KMS-11 (cell line): ENCODE measurements at regions not wholly inside any gene's neighbourhood (a gene's known extent, or its start where the extent isn't known, plus 50 kb on each side); places are given as distances from the start of the nearest gene placed in this dataset.

Experiments used
- H2AFZ ChIP-seq: fragments of 200-600 bp; sonication (generic); 2 replicates; pipeline ENCODE4 v1.6.1; 2016; ENCODE audit warnings: antibody characterized with exemption, mixed run types, low read depth
- H3K27ac ChIP-seq: fragments of 200-600 bp; sonication (generic); 2 replicates; pipeline ENCODE4 v1.6.1; 2016; ENCODE audit warnings: mild to moderate bottlenecking, mixed run types
- H3K27me3 ChIP-seq: fragments of 200-600 bp; sonication (generic); 2 replicates; pipeline ENCODE4 v1.6.1; 2017; ENCODE audit warnings: mild to moderate bottlenecking, low read depth, mixed run types, moderate library complexity; ENCODE audit not compliant: insufficient read depth
- H3K36me3 ChIP-seq: fragments of 200-600 bp; sonication (generic); 2 replicates; pipeline ENCODE4 v1.6.1; 2017; ENCODE audit warnings: mild to moderate bottlenecking, mixed run types; ENCODE audit not compliant: insufficient read depth
- H3K4me1 ChIP-seq: fragments of 200-600 bp; sonication (generic); 2 replicates; pipeline ENCODE4 v1.6.1; 2016; ENCODE audit warnings: mild to moderate bottlenecking, low read depth, mixed run types; ENCODE audit not compliant: poor library complexity, severe bottlenecking
- H3K4me2 ChIP-seq: fragments of 200-600 bp; sonication (generic); 2 replicates; pipeline ENCODE4 v1.7.0; 2016; ENCODE audit warnings: mild to moderate bottlenecking, mixed run types
- H3K4me3 ChIP-seq: fragments of 200-600 bp; sonication (generic); IDR thresholded peaks from 2 replicates; pipeline ENCODE4 v1.6.1; 2017; ENCODE audit warnings: low read depth, low read length, mixed read lengths; ENCODE audit not compliant: insufficient read depth
- H3K79me2 ChIP-seq: fragments of 200-600 bp; sonication (generic); 2 replicates; pipeline ENCODE4 v1.6.1; 2016; ENCODE audit warnings: low read depth, mixed run types; ENCODE audit not compliant: insufficient read depth
- H3K9ac ChIP-seq: fragments of 200-600 bp; sonication (generic); 2 replicates; pipeline ENCODE4 v1.6.1; 2016; ENCODE audit warnings: mild to moderate bottlenecking, mixed run types
- H4K20me1 ChIP-seq: fragments of 200-600 bp; sonication (generic); 2 replicates; pipeline ENCODE4 v1.6.1; 2016; ENCODE audit warnings: mild to moderate bottlenecking, mixed run types; ENCODE audit not compliant: insufficient read depth
- TF ChIP-seq, protein P1 (sequence below): fragments of 200-600 bp; sonication (generic); conservative IDR thresholded peaks from 2 replicates; pipeline ENCODE4 v1.6.1; 2017; ENCODE audit warnings: low read depth, mild to moderate bottlenecking, antibody characterized with exemption, low read length, moderate library complexity, mixed read lengths

DNA sequence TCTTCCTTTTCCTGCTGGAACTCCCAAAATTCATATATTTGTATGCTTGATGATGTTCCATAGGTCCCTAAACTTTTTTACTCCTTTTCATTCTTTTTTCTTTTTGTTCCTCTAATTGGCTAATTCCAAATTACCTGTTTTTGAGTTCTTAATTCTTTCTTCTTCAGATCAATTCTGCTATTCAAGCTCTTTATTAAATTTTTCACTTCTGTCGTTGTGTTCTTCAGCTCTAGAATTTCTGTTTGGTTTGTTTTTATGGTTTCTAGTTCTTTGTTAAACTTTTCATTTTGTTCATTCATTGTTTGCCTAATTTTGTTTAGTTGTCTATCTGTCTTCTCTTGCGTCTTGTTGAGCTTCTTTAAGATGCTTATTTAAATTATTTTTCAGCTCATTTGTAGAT is 154.8 kb downstream of the TPH2 start:
- H2AFZ ChIP-seq = no peak overlapping the region
- no peaks in the 10 kb centered on the region for H3K27me3 ChIP-seq
- no peaks in the 10 kb centered on the region for H4K20me1 ChIP-seq
- no peak overlapping the region for H3K27ac ChIP-seq
- no peaks in the 10 kb centered on the region for H3K36me3 ChIP-seq
- no peaks in the 10 kb centered on the region for H3K79me2 ChIP-seq
- TF ChIP-seq, protein P1, sequence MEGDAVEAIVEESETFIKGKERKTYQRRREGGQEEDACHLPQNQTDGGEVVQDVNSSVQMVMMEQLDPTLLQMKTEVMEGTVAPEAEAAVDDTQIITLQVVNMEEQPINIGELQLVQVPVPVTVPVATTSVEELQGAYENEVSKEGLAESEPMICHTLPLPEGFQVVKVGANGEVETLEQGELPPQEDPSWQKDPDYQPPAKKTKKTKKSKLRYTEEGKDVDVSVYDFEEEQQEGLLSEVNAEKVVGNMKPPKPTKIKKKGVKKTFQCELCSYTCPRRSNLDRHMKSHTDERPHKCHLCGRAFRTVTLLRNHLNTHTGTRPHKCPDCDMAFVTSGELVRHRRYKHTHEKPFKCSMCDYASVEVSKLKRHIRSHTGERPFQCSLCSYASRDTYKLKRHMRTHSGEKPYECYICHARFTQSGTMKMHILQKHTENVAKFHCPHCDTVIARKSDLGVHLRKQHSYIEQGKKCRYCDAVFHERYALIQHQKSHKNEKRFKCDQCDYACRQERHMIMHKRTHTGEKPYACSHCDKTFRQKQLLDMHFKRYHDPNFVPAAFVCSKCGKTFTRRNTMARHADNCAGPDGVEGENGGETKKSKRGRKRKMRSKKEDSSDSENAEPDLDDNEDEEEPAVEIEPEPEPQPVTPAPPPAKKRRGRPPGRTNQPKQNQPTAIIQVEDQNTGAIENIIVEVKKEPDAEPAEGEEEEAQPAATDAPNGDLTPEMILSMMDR = no peak
- H3K4me3 ChIP-seq = no peak overlapping the region
- no peak overlapping the region for H3K9ac ChIP-seq
- H3K4me1 ChIP-seq = no peaks in the 10 kb centered on the region
- no peak overlapping the region for H3K4me2 ChIP-seq

DNA sequence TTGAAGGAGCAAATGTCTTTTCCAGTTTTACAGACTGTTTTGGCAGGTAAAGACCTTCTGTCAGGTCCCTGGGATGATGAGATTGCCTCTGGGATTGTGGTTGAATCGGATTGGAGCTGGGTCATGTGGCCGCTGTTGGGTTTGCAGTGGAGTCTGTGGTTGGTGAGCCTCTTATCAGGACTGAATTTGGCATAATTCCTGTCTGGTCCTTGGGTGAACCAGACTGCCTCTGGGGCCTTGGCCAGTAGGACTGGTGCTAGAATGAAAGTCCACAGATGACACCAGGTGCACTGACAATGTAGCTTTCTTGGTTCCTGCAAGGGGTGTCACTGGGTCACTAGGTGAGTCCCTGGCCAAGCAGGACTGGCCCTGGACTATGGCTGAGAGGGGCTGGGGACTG is 155.3 kb downstream of the TPH2 start:
- Histone ChIP-seq H3K4me2 (no peak overlapping the region), H2AFZ (no peak overlapping the region), H3K27me3 (no peaks in the 10 kb centered on the region)

DNA sequence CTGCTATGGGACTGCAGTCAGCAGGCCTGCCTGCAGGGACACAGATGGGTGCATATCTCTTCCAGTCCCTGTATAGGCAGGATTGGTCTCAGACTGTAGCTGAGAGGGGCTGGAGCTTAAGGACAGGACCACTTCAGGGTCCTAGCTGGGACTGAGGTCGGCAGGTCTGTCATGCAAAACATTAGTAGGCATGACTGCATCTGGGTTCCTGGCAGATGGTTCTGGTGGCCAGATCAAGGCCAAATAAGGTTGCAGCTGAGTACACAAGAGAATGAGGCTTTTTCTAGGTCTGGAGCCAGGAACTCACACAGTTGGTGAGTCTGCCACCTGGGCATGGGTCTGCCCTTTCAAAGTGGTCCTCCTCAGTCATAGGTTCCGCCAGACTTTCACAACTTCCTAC is 155.8 kb downstream of the TPH2 start:
- no peaks in the 10 kb centered on the region for H4K20me1 ChIP-seq
- no peaks in the 10 kb centered on the region for H3K79me2 ChIP-seq
- H3K27ac ChIP-seq = no peak overlapping the region
- no peaks in the 10 kb centered on the region for H3K27me3 ChIP-seq
- H3K9ac ChIP-seq = no peak overlapping the region
- no peaks in the 10 kb centered on the region for H3K4me1 ChIP-seq
- TF ChIP-seq, protein P1 = no peak
- H3K4me2 ChIP-seq = no peak overlapping the region
- H3K36me3 ChIP-seq = no peaks in the 10 kb centered on the region
- H2AFZ ChIP-seq = no peak overlapping the region
- H3K4me3 ChIP-seq = no peak overlapping the region

More for the DNA sequence above, 155.3 kb downstream of the TPH2 start:
- H3K4me1 ChIP-seq = no peaks in the 10 kb centered on the region
- no peaks in the 10 kb centered on the region for H4K20me1 ChIP-seq
- no peaks in the 10 kb centered on the region for H3K79me2 ChIP-seq
- TF ChIP-seq, protein P1 = no peak
- H3K4me3 ChIP-seq = no peak overlapping the region
- H3K36me3 ChIP-seq = no peaks in the 10 kb centered on the region
- H3K9ac ChIP-seq = no peak overlapping the region
- H3K27ac ChIP-seq = no peak overlapping the region

DNA sequence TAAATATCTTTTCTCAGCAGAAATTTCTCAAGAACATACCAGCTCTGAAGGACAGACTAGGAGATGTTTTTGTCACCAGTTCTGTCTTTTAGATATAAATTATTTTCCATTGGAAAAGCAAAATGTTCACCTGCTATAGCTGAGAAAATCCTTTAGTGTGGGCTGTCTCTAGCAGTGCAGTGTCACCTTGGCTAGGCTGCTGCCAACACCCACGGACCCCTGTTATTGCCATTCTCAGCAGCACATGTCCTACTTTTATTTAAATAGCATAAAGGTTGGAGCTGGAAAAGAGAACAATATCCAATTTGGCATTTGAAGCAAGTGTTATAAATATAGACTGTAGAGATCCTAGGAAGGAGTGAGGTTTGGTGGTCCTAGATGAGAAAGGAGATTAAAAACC is 156.4 kb downstream of the TPH2 start:
- Histone ChIP-seq H2AFZ (no peak overlapping the region), H3K36me3 (no peaks in the 10 kb centered on the region), H3K79me2 (no peaks in the 10 kb centered on the region), H3K4me3 (no peak overlapping the region), H3K9ac (no peak overlapping the region), H3K4me1 (no peaks in the 10 kb centered on the region), H3K27ac (no peak overlapping the region), H4K20me1 (no peaks in the 10 kb centered on the region), H3K4me2 (no peak overlapping the region), H3K27me3 (no peaks in the 10 kb centered on the region)
- TF ChIP-seq, protein P1 = no peak
